Astrocyte (in vitro differentiated cells and primary cell): ENCODE measurements at regions not wholly inside any gene's neighbourhood (a gene's known extent, or its start where the extent isn't known, plus 50 kb on each side); places are given as distances from the start of the nearest gene placed in this dataset.

Source experiments
- DNase-seq: peaks from one replicate; pipeline ENCODE4 v3.0.0-alpha.2; 2010; ENCODE audit warnings: low read depth
- FAIRE-seq: peaks from 2 replicates; lab custom pipeline; 2011; peaks lifted over from hg19 to GRCh38; lab: Jason Lieb, UNC
- H2AFZ ChIP-seq: 2 replicates; pipeline ENCODE4 v1.6.0; 2012; ENCODE audit warnings: low read depth, low read length, inconsistent platforms
- H3K27ac ChIP-seq: 2 replicates; pipeline ENCODE4 v1.5.1; 2011; ENCODE audit warnings: low read depth, low read length, inconsistent platforms
- H3K27me3 ChIP-seq: 2 replicates; pipeline ENCODE4 v1.6.0; 2011; ENCODE audit warnings: low read length, inconsistent platforms; ENCODE audit not compliant: insufficient read depth
- H3K36me3 ChIP-seq: 2 replicates; pipeline ENCODE4 v1.5.1; 2011; ENCODE audit warnings: low read length, inconsistent platforms; ENCODE audit not compliant: insufficient read depth
- H3K4me1 ChIP-seq: 2 replicates; pipeline ENCODE4 v1.5.1; 2011; ENCODE audit warnings: low read length, inconsistent platforms; ENCODE audit not compliant: insufficient read depth
- H3K4me2 ChIP-seq: 2 replicates; pipeline ENCODE4 v1.6.0; 2012; ENCODE audit warnings: low read length, inconsistent platforms
- H3K4me3 ChIP-seq: 2 replicates; pipeline ENCODE4 v1.5.1; 2011; ENCODE audit warnings: low read depth, mild to moderate bottlenecking, low read length, inconsistent platforms; ENCODE audit not compliant: insufficient read depth
- H3K79me2 ChIP-seq: 2 replicates; pipeline ENCODE4 v1.6.0; 2012; ENCODE audit warnings: mild to moderate bottlenecking, low read length, inconsistent platforms; ENCODE audit not compliant: insufficient read depth
- H3K9ac ChIP-seq: 2 replicates; pipeline ENCODE4 v1.6.0; 2012; ENCODE audit warnings: mild to moderate bottlenecking, low read length, inconsistent platforms
- H3K9me3 ChIP-seq: 2 replicates; pipeline ENCODE4 v1.5.1; 2012; ENCODE audit warnings: low read depth, mild to moderate bottlenecking, low read length, inconsistent platforms; ENCODE audit not compliant: insufficient read depth
- H4K20me1 ChIP-seq: 2 replicates; pipeline ENCODE4 v1.6.0; 2012; ENCODE audit warnings: low read length, inconsistent platforms; ENCODE audit not compliant: insufficient read depth
- H3K27ac Mint-ChIP-seq: one replicate; pipeline ENCODE4 v1.8.0; 2021; ENCODE audit warnings: mild to moderate bottlenecking, mixed read lengths; ENCODE audit not compliant: unreplicated experiment
- H3K27me3 Mint-ChIP-seq: one replicate; pipeline ENCODE4 v1.8.0; 2021; ENCODE audit warnings: low read depth, mixed read lengths; ENCODE audit not compliant: unreplicated experiment
- H3K36me3 Mint-ChIP-seq: one replicate; pipeline ENCODE4 v1.8.0; 2021; ENCODE audit warnings: low read depth, mixed read lengths; ENCODE audit not compliant: unreplicated experiment
- H3K4me1 Mint-ChIP-seq: one replicate; pipeline ENCODE4 v1.8.0; 2021; ENCODE audit warnings: low read depth, mixed read lengths; ENCODE audit not compliant: unreplicated experiment
- H3K4me3 Mint-ChIP-seq: one replicate; pipeline ENCODE4 v1.8.0; 2021; ENCODE audit warnings: mild to moderate bottlenecking, moderate library complexity, mixed read lengths; ENCODE audit not compliant: unreplicated experiment
- H3K9me3 Mint-ChIP-seq: one replicate; pipeline ENCODE4 v1.8.0; 2021; ENCODE audit warnings: mild to moderate bottlenecking, mixed read lengths; ENCODE audit not compliant: unreplicated experiment
- CTCF ChIP-seq: IDR thresholded peaks from 2 replicates; pipeline ENCODE4 v1.5.1; 2011; ENCODE audit warnings: low read depth, mild to moderate bottlenecking, inconsistent platforms, low read length, moderate library complexity; ENCODE audit not compliant: insufficient read depth
- EZH2 ChIP-seq: IDR thresholded peaks from 2 replicates; pipeline ENCODE4 v1.6.1; 2012; ENCODE audit warnings: mild to moderate bottlenecking, low read length, inconsistent platforms; ENCODE audit not compliant: insufficient read depth

GRCh38 chr5:2829239-2829638 is 77.8 kb upstream of the IRX2 start:
- no peaks in the 10 kb centered on the region for H3K4me1 ChIP-seq
- H2AFZ ChIP-seq = no peak overlapping the region
- H3K36me3 ChIP-seq = no peaks in the 10 kb centered on the region
- H3K9me3 ChIP-seq = peaks cover 3% of the 10 kb centered on the region
- DNase-seq = no peak
- Mint-ChIP-seq H3K4me1 (no peaks in the 10 kb centered on the region), H3K27me3 (peaks cover 31% of the 10 kb centered on the region), H3K27ac (no peak overlapping the region), H3K36me3 (no peaks in the 10 kb centered on the region), H3K9me3 (no peaks in the 10 kb centered on the region), H3K4me3 (no peak overlapping the region)
- no peaks in the 10 kb centered on the region for H4K20me1 ChIP-seq
- H3K27me3 ChIP-seq = no peaks in the 10 kb centered on the region
- no peak overlapping the region for H3K4me3 ChIP-seq
- TF ChIP-seq CTCF = no peak
- no peak for TF ChIP-seq EZH2
- no peak overlapping the region for H3K9ac ChIP-seq
- H3K27ac ChIP-seq = no peak overlapping the region
- no peak overlapping the region for H3K4me2 ChIP-seq
- no peaks in the 10 kb centered on the region for H3K79me2 ChIP-seq
- no peak for FAIRE-seq

- H3K79me2 ChIP-seq = no peaks in the 10 kb centered on the region
- no peak overlapping the region for H3K4me3 ChIP-seq
- H3K27me3 Mint-ChIP-seq = peaks cover 18% of the 10 kb centered on the region
- peaks cover 6% of the 10 kb centered on the region for H3K4me1 Mint-ChIP-seq
- no peaks in the 10 kb centered on the region for H3K36me3 ChIP-seq
- H3K36me3 Mint-ChIP-seq = no peaks in the 10 kb centered on the region
- H3K4me3 Mint-ChIP-seq = no peak overlapping the region
- H3K9me3 ChIP-seq = peaks cover 9% of the 10 kb centered on the region
- no peak for DNase-seq
- no peaks in the 10 kb centered on the region for H3K27me3 ChIP-seq
- H2AFZ ChIP-seq = no peak overlapping the region
- no peaks in the 10 kb centered on the region for H4K20me1 ChIP-seq
- H3K4me1 ChIP-seq = no peaks in the 10 kb centered on the region
- no peaks in the 10 kb centered on the region for H3K9me3 Mint-ChIP-seq
- no peak for FAIRE-seq
- H3K27ac Mint-ChIP-seq = no peak overlapping the region
- H3K4me2 ChIP-seq = no peak overlapping the region
- no peak overlapping the region for H3K9ac ChIP-seq
- no peak for TF ChIP-seq EZH2
- TF ChIP-seq CTCF = no peak
- H3K27ac ChIP-seq = no peak overlapping the region
Observed at GRCh38 chr5:2818936-2819335, 67.5 kb upstream of the IRX2 start.

DNA sequence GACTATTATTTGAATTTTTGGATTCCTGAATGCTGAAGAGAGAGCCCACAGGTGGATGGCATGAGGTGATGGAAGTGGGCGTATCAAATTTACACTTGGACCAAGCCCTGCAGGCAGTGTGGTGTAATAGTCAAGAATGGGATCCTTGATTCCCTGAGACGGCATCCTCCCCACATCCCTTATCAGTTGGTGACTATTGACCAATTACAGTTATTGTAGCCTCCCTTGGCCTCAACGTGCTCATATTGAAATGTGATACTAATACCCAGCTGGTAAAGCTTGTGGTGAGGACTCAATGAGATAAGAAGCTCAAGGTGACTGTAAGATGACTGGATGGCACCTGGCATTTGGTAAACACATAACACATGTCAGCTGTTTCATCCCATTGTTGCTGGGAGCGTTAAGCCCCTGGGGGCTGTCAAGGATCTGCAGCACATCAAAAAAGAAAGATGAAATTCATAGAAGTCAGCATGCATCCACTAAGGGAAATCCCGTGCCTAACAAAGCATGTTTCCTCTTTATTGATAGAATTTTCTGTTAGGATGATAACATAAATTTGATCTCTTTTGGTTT is 65.6 kb upstream of the IRX2 start:
- H3K27me3 ChIP-seq = no peaks in the 10 kb centered on the region
- no peak overlapping the region for H3K4me3 Mint-ChIP-seq
- no peaks in the 10 kb centered on the region for H3K9me3 Mint-ChIP-seq
- no peak overlapping the region for H3K4me2 ChIP-seq
- H3K4me1 ChIP-seq = no peaks in the 10 kb centered on the region
- no peak overlapping the region for H3K27ac Mint-ChIP-seq
- no peak for TF ChIP-seq EZH2
- H3K9me3 ChIP-seq = peaks cover 10% of the 10 kb centered on the region
- no peaks in the 10 kb centered on the region for H3K36me3 ChIP-seq
- H3K4me1 Mint-ChIP-seq = peaks cover 8% of the 10 kb centered on the region
- no peaks in the 10 kb centered on the region for H3K36me3 Mint-ChIP-seq
- no peak overlapping the region for H3K9ac ChIP-seq
- no peaks in the 10 kb centered on the region for H4K20me1 ChIP-seq
- no peaks in the 10 kb centered on the region for H3K79me2 ChIP-seq
- H2AFZ ChIP-seq = no peak overlapping the region
- DNase-seq = no peak
- peaks cover 21% of the 10 kb centered on the region for H3K27me3 Mint-ChIP-seq
- H3K4me3 ChIP-seq = no peak overlapping the region
- no peak for FAIRE-seq
- no peak overlapping the region for H3K27ac ChIP-seq
